ENCODE measurements at regions not wholly inside any gene's neighbourhood (a gene's known extent, or its start where the extent isn't known, plus 50 kb on each side); places are given as distances from the start of the nearest gene placed in this dataset.

DNA sequence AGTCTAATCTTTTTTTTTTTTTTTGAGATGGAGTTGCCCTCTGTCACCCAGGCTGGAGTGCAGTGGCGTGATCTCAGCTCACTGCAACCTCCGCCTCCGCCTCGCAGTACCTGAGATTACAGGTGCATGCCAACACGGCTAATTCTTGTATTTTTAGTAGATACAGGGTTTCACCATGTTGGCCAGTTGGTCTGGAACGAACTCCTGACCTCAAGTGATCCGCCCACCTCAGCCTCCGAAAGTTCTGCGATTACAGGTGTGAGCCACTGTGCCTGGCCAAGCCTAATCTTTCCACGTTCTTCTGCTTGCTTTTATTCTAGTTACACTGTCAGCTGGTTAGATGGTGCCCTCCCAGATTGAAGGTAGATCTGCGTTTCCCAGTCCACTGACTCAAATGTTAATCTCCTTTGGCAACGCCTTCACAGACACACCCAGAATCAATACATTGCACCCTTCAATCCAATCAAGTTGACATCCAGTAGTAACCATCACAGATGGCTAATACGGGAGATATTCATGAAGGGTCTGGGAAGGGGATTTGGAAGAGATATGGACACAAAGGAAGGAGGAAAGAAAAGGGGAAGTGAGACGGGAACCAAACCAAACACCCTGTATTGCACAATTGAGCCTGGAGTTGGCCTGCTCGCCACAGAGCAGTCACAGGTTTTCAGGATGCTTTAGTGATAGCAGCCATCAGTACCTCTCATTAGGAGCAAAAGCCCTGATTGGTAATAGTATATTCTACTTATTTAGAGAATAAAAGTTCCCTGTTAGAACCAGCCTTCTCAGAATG lies 229.8 kb downstream of the PIK3C3 start:
- TF ChIP-seq CTCF (conservative IDR thresholded peaks at IDR 0.05) = no peak
- TF ChIP-seq ZFX (IDR thresholded peaks at IDR 0.05) = no peak
- H3K27ac ChIP-seq = no peak overlapping the region

- TF ChIP-seq CTCF (conservative IDR thresholded peaks at IDR 0.05) = no peak
- no peak for TF ChIP-seq ZFX (IDR thresholded peaks at IDR 0.05)
- H3K27ac ChIP-seq = no peak overlapping the region
These were observed 230.5 kb downstream of the PIK3C3 start for GRCh38 chr18:42185486-42185885.

DNA sequence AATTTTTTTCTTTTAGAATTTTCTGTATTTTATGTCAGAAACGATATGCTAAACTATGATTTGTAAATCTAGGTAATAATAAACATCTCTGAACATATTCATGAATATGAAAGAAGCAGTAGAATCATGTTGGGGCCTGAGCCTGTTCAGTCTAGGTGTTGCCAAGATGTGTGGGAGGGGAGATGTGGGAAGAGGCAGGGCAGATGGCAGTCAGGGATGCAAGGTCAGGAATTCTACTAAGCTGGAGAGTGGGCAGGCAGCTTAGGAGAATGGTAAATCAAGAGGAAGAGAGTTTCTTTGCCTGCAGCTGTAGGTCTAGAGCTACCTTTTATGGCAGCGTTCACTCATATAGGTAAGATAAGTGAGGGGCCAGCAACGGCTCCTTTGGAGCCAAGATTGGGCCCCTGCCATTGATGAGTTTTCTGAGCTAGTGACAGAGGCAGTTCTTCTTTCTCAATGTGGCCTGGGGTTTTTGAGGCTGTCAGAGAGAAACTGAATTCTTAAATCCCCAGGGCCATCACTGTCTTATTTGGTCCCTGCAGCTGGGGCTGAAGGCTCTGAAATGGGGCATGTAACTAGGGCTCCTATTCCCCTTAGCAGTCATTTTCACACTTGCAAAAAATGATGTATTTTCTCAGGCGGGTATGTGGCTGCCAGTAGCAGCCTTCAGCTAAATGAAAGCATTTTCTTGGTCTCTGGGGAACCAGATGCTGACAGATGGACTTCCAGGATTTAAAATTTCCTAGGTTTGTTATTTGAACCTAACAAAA lies 232.8 kb downstream of the PIK3C3 start:
- H3K27ac ChIP-seq = no peak overlapping the region
- TF ChIP-seq CTCF (conservative IDR thresholded peaks at IDR 0.05) (no peak), ZFX (IDR thresholded peaks at IDR 0.05) (no peak)

DNA sequence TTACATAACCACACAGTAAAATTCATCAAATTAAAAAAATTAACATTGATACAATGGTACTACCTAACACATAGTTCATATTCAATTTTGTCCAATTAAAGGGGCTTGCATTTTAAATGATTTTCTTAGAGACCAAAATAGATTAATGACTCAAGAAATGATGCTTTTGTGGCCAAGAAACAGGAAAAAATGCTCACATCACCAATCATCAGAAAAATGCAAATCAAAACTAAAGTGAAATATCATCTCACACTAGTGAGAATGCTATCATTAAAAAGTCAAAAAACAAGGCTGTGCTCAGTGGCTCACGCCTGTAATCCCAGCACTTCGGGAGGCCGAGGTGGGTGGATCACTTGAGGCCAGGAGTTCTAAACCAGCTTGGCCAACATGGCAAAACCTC lies 235.6 kb downstream of the PIK3C3 start:
- no peak overlapping the region for H3K27ac ChIP-seq
- TF ChIP-seq CTCF (conservative IDR thresholded peaks at IDR 0.05) (no peak), ZFX (IDR thresholded peaks at IDR 0.05) (no peak)

DNA sequence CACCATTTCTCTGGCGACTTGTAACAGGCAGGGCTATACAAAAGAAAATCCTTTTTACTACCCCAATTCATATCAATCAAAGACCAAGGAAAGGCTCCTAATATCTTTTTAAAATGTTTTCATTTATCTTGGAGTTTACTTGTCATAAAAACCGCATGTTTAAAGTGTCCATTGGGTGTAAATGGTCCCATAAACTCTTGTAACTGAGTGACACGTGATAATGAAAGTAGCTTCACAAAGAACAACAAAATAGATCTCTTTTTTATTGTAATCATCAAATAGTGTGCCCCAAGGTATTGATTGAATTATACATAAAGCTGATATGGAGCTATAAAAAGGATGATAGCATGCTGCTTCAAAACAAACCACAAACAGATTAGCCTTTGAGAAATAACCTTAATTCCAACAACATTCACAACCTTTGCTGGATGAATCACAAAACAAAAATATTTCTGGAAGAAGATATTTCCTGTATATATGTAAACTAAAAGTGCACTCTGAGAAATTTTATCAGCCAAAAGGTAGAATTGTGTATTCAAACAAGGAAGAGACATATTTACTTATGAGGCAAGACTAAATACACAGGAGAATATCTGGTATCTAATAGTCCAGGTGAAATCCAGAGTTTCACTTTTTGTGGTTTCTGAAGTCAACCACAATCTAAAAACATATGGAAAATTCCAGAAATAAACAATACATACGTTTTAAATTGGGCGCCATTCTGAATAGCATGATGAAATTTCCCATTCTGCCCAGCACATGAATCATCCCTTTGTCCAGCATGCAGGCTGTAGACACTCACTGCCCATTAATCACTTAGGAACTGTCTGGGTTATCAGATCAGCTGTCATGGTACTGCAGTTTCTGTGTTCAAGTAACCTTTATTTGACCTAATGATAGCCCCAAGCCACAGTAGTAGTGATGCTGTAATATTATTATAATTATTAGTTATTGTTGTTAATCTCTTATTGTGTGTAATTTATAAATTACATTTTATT lies 237.5 kb downstream of the PIK3C3 start:
- TF ChIP-seq CTCF (conservative IDR thresholded peaks at IDR 0.05) (no peak), ZFX (IDR thresholded peaks at IDR 0.05) (no peak)
- H3K27ac ChIP-seq = no peak overlapping the region

DNA sequence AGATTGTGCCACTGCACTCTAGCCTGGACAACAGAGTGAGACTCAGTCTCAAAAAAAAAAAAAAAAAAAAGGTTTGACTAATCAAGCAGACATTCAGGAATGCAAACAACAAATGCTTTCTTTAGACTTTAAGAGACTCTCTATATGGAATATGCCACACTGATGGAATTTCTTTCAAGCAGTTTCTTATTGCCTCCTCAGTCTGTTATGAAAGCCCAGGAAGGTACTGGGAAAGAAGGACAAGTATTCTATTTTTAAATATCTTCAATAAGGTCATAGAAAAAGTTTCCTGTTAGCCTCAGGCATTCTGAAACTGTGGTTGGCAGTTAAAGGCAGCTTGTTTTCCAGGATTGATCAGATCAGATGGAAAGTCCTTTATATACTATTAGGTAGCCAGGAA lies 241.6 kb downstream of the PIK3C3 start:
- no peak overlapping the region for H3K27ac ChIP-seq
- no peak for TF ChIP-seq CTCF (conservative IDR thresholded peaks at IDR 0.05)
- TF ChIP-seq ZFX (IDR thresholded peaks at IDR 0.05) = no peak

Data from C4-2B (cell line).